Epithelial cell of proximal tubule (primary cell): ENCODE measurements at regions not wholly inside any gene's neighbourhood (a gene's known extent, or its start where the extent isn't known, plus 50 kb on each side); places are given as distances from the start of the nearest gene placed in this dataset.

Experiments used
- DNase-seq: peaks from one replicate; pipeline ENCODE4 v3.0.0-alpha.2; 2011; ENCODE audit warnings: low read depth
- H3K4me3 ChIP-seq: 2 replicates; pipeline ENCODE4 v1.5.1; 2011; ENCODE audit warnings: low read depth, mild to moderate bottlenecking, low read length
- CTCF ChIP-seq: conservative IDR thresholded peaks from 2 replicates; pipeline ENCODE4 v1.5.1; 2012; ENCODE audit warnings: low read depth, mild to moderate bottlenecking, low read length

GRCh38 chr15:95595759-95596158 lies 734.7 kb upstream of the NR2F2 start:
- no peak for TF ChIP-seq CTCF
- no peak overlapping the region for H3K4me3 ChIP-seq
- DNase-seq: no peak

- no peak overlapping the region for H3K4me3 ChIP-seq
- DNase-seq: no peak
- TF ChIP-seq CTCF: no peak
Observed at GRCh38 chr15:95596496-95596895, 734.0 kb upstream of the NR2F2 start.

- no peak for DNase-seq
- TF ChIP-seq CTCF: no peak
- no peak overlapping the region for H3K4me3 ChIP-seq
Observed at GRCh38 chr15:95598251-95598855, 732.1 kb upstream of the NR2F2 start.

- DNase-seq: no peak
- H3K4me3 ChIP-seq: no peak overlapping the region
- no peak for TF ChIP-seq CTCF
Observed at GRCh38 chr15:95600367-95600766, 730.1 kb upstream of the NR2F2 start.

GRCh38 chr15:95600884-95601283 lies 729.6 kb upstream of the NR2F2 start:
- no peak for DNase-seq
- no peak overlapping the region for H3K4me3 ChIP-seq
- TF ChIP-seq CTCF: no peak

- H3K4me3 ChIP-seq: no peak overlapping the region
- TF ChIP-seq CTCF: no peak
- DNase-seq: no peak
Observed at GRCh38 chr15:95601525-95601924, 729.0 kb upstream of the NR2F2 start.

- no peak overlapping the region for H3K4me3 ChIP-seq
- TF ChIP-seq CTCF: no peak
- no peak for DNase-seq
Observed at GRCh38 chr15:95603802-95604201, 726.7 kb upstream of the NR2F2 start.
